HG02798 (cell line): ENCODE measurements at regions not wholly inside any gene's neighbourhood (a gene's known extent, or its start where the extent isn't known, plus 50 kb on each side); places are given as distances from the start of the nearest gene placed in this dataset.

ENCODE experiments used
- ATAC-seq: cut with Tn5 transposase; IDR thresholded peaks from one replicate; pipeline ENCODE4 v1.9.1; 2021; ENCODE audit warnings: mild to moderate bottlenecking; ENCODE audit not compliant: unreplicated experiment, poor library complexity

GRCh38 chr4:164154416-164154815 lies 599.5 kb upstream of the SMIM31 start:
- no peak for ATAC-seq

DNA sequence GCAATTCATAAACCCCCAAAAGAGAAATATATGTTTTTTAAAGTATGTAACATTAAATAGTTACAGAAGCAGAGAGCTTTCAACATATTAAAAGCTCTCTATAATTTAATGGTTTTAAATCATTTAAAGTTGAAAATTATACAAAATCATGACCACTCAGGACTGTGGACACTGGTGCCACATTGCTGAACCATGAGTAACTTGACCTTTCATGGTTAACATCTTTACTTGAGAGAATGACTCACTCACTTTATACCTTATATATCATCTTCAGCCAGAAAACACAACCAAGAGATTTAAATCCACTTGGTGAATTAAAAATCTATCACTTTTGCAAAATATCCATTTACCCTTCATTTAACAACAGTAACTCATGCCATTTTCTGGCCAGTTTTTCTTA lies 584.3 kb upstream of the SMIM31 start:
- no peak for ATAC-seq

DNA sequence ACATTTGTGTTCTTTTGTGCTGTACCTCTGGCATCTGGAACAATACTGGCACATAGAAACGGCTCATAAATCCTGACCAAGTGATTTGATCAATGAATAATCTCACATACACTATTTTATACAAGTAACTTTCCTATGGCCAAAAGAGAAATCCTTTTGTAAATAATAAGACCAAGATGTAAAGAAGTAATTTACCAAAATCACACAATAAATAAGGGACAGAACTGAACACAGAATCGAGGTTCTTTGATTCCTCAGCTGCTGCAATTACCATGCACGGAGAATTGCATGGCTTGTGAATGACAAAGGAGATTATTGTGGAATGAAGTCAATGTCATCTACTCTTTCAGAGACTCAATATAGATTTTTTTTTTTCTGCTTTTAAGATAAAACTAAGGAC lies 576.8 kb upstream of the SMIM31 start:
- no peak for ATAC-seq

- ATAC-seq: no peak
These were observed 576.2 kb upstream of the SMIM31 start for GRCh38 chr4:164177753-164178152.

GRCh38 chr4:164188236-164188635 lies 565.7 kb upstream of the SMIM31 start:
- no peak for ATAC-seq

DNA sequence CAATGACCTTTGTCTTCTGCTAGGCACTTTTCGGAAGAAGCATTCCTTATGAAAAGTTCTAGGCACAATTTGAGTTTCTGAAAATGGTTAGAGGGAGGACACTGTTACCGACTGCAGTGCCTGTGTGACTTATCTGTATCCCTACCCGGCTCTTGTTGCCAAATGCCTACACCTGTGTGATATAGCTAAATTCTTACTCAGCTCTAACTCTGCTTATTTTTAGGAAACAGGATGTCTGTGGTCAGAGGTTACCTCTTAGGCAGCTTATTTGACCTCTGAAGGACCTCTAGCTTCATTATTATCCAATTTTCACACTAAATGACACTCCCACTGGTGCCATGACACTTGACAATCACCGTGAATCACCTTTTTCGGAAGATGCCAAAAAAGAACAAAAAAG lies 561.1 kb upstream of the SMIM31 start:
- no peak for ATAC-seq

- ATAC-seq: no peak
These were observed 560.3 kb upstream of the SMIM31 start for GRCh38 chr4:164193676-164194075.

DNA sequence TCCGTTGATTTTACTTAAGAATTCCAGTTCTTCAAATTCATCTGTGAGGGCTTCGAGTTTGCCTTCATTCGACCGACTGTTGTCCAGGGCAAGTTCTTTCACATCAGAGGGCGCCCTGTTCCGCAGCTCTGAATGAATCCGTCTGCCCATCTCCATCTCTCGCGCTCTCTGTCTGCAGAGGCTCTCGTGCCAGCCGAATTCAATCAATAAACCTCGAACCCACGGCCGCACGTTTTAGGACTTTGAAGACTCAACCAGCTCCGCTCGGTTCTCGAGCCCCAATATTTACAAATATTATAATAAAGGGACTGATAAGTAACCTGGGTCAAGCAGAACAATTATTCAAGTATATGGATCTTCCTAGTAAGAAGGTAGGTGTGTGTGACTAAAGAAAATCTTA lies 556.4 kb upstream of the SMIM31 start:
- ATAC-seq: no peak

GRCh38 chr4:164203476-164203875 lies 550.5 kb upstream of the SMIM31 start:
- ATAC-seq: no peak

DNA sequence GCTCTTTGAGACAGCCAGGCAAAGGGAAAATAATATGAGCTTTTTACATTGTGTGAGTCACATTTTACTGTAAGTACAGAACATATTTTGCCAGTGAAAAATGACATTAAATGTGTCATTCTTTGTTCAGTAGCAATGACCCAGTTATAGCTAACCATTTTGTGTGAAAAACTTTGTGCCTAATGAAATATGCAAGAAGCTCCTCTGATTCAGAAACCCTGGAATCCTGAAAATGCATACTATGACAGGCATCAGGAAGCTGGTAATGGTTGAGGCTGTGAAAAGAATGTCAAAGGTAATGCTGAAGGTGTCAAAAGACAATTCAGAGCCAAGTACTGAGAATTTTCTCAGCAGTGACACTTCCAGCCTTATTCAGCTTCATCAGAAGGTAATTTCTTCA lies 549.5 kb upstream of the SMIM31 start:
- no peak for ATAC-seq

DNA sequence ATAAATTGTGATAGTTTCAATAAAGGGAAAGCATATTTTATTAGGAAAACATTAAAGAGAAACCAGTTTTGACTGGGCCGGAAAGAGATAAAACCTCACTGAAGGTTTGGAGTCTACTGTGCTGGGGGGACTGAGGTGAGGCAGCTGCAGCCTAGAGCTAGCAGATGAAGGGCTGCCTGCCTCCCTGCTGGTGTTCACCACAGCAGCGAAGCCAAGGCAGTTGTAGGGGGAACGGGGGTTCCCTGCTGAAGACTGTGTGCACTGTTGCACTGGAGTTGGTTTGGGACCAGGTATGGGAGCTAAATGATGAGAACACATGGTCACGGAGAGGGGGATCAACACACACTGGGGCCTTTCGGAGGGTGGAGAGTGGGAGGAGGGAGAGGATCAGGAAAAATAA lies 546.5 kb upstream of the SMIM31 start:
- no peak for ATAC-seq

DNA sequence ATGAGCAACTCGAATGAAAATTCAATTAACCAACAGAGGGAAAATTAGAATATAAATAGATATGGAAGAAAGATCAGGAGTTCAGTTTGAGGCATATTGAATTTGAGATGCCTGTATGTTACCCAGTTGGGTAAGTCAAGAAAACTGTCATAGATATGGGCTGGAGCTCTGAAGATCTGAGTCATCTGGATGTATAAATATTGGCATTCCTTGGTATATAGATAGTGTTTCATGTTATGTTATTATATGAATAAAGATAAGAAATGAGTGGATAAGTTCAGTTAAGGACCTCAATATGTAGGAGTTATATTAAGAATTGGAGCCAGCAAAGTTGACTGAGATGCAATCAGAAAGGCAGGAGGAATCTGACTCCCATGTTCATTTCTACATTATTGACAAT lies 543.6 kb upstream of the SMIM31 start:
- no peak for ATAC-seq

DNA sequence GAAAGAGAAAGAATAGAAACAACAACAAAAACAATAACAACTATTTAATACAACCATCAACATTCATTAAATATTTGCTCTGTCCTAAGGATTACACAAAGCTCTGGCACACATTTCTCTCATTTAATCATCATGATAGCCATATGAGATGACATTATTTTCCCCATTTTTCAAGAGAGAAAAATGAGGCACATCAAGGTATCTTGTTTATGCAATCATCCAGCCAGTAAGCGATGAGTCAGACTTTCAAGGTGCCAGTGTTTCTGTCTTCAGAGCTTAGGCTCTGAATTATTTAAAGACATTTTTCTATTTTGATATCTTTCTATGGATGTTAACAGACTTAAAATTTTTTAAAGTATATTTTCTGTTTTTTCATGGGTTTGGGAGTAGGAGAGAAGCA lies 541.8 kb upstream of the SMIM31 start:
- no peak for ATAC-seq

DNA sequence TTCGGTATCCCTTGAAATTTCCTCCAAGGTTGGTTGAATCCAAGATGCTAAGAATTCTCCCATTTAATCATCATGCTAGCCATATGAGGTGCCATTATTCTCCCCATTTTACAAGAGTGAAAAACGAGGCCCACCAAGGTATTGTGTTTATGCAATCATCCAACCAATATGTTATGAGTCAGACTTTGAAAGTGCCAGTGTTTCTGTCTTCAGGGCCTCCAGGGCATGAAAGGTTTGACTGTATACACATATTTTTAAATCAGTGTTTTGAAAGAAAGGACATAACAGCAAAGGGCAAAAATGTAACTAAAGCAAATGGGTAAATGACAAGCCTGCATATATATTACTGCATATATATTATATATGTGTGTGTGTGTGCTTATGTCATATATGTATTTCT lies 541.2 kb upstream of the SMIM31 start:
- ATAC-seq: no peak

GRCh38 chr4:164215113-164215741 lies 538.7 kb upstream of the SMIM31 start:
- ATAC-seq: no peak

DNA sequence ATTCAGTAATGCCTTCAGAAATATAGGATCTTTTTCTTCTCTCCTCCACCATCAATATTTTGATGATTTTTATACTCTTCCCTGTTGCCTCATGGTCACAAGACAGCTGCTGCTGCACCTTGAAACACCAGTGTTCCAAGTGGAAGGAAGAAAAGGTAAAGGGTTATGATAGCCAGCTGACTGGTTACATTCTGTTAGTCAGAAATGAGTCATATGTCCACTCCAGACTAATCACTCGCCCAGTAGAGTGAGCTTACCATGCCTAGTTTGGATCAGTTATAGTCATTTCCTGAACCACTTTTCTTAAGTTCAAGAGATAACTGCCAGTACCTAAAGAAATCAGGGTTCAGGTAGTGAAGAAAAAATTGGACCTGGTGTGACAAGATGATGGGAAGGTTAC lies 532.3 kb upstream of the SMIM31 start:
- ATAC-seq: no peak

DNA sequence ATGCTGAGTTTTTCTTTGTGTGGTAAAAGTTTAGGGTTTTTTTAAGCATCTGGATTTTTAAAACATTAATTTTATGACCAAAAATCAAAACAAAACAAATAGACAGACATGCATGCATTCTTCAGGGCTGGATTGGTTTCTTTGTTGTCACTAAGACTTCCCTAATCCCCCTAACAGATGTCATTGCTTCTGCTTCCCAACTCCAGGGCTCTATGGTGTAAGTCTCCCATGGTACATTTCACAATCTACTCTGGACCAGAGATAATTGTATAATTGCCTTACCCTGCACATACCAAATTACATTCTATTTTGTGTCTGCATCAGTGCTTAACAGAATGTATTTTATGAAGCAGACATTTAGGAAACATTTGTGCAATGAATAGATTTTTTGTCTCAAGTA lies 529.1 kb upstream of the SMIM31 start:
- no peak for ATAC-seq

DNA sequence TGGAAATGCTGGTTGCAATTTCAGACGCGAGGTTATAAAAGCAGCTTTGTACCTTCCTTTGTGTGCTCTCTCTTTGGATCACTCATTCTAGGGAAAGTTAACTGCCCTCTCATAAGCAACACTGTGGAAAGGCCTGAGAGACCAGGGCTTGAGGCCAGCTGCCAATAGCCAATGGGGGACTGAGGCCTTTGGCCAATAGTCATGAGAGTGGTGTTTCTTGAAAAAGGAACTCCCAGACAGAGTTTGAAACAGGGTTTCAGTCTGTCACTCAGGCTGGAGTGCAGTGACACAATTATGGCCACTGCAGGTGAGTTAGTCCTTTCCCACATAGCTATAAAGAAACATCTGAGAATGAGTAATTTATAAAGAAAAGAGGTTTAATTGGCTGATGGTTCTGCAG lies 524.7 kb upstream of the SMIM31 start:
- ATAC-seq: no peak

DNA sequence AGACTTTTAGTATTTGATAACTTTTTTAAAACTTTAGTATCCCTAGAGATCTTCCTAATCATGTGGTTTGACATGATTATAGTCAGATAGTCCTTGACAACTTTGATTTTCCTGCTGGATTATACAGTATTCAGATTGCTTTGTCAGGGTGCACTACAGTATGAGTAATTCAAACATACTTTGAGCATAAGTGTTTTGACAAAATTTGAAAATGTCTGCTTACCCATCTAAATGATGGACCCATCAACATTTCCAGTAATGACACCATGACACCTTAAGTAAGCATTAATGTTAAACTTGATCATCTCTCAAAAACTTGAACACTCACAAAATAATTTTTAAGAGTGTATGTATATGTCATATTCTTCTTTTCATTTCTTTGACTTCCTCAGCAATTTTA lies 514.5 kb upstream of the SMIM31 start:
- no peak for ATAC-seq

DNA sequence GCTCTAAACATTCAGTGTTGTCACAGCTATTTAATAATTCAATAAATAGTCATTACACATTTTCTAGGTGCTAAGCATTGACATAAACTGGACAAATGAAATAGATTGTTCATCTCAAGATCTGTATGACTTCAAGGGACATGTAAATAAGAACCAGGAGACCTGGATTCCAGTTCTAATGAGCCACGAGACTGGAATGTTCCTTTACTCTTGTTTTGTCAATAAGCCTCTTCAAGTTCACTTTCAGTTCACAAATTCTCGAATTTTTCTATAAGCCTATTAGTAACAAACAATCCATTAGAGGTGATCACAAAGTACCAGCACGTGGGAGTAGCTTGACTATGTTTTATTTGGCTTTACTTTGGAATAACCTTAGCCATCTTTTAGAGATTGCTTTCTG lies 514.0 kb upstream of the SMIM31 start:
- ATAC-seq: no peak

DNA sequence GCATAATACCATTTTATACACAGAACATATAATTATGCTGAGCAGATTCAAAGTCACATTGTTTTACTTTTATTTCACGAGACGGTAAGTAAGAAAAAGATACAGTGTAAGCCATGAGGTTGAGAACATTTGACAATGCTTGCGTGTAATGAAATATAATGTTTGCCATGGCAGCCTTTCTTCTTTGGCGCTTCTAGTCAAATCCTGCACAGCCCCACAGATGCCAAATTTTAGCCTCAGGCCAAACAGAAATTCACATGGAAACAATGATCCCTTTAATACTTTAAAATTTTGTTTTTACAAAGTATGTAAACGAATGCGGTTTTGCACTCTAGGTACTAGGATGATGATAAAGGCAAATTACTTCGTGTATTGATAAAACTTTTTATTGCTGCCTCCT lies 502.7 kb upstream of the SMIM31 start:
- no peak for ATAC-seq

DNA sequence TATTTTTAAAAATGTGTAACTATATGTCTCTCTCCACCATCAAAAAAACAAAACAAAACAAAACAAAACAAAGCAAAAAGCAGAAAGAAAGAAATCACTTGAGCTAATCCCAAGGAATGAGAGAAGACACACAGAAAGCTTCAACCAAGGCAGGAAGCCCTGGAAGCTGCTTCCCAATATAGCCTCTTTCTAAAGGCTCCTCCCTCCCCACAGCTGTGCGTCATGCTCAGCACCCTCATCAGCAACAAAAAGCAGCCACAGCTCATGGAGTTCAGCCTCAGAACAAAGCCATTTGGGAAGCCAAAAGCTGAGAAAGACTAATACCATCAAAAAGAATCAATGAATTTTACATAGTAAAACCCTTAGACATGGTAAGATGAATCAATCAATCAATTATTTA lies 501.6 kb upstream of the SMIM31 start:
- ATAC-seq: no peak

DNA sequence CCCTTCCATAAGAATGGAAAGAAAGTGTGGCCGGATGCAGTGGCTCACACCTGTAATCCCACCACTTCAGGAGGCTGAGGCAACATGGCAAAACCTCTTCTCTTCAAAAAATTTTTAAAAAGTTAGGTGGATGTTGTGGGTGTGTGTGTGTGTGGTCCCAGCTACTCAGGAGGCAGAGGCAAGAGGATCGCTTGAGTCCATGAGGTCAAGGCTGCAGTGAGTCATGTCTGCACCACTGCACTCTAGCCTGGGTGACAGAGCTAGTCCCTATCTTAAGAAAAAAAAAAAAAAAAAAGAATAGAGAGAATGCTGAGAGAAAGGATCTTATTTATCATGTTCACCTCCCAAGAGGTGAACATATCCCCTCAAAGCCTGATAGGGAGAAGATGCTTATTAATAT lies 492.1 kb upstream of the SMIM31 start:
- no peak for ATAC-seq
